HepG2 (cell line): ENCODE measurements at regions not wholly inside any gene's neighbourhood (a gene's known extent, or its start where the extent isn't known, plus 50 kb on each side); places are given as distances from the start of the nearest gene placed in this dataset.

Source experiments
- ATAC-seq: fragments of 200-7000 bp; cut with Tn5 transposase; 3 replicates; pipeline ENCODE4 v1.9.1; 2020; ENCODE audit warnings: mild to moderate bottlenecking, moderate library complexity
- BruUV-seq: library from RNA; stranded (reverse); fragments of 400-500 nt; replicated peaks from 2 replicates; lab custom pipeline; 2021; lab: Mats Ljungman, UMichigan
- CTCF ChIA-PET: fragments of 300-600 bp; formaldehyde crosslinking; extraction: SDS; loops from one replicate; lab custom pipeline; 2021; ENCODE audit warnings: low total read pairs, inconsistent platforms, low intra/inter-chr PET ratio; lab: Yijun Ruan, JAX
- POLR2A ChIA-PET: fragments of 350-600 bp; sonication (Branson Sonifier 250); formaldehyde crosslinking; loops from one replicate; lab custom pipeline; 2020; ENCODE audit warnings: antibody characterized with exemption, inconsistent platforms; lab: Yijun Ruan, JAX
- DNase-seq: peaks from one replicate; pipeline ENCODE4 v3.0.0-alpha.2; 2015; ENCODE audit warnings: low spot score
- FAIRE-seq: peaks from 3 replicates; lab custom pipeline; 2011; peaks lifted over from hg19 to GRCh38; lab: Jason Lieb, UNC
- H2AFZ ChIP-seq: one replicate; pipeline ENCODE4 v1.6.1; 2011; ENCODE audit warnings: low read length, inconsistent platforms
- H3K27ac ChIP-seq: fragments of 300-600 bp; 3 replicates; pipeline ENCODE4 v1.8.0; 2011; ENCODE audit warnings: mixed run types, mild to moderate bottlenecking, mixed read lengths, low read length, inconsistent platforms; ENCODE audit not compliant: insufficient read depth; ENCODE audit errors: extremely low read length
- H3K27me3 ChIP-seq, 2 experiments: fragments of 200-600 bp in 1 of 2; 2 replicates in 1 of 2; 3 replicates in 1 of 2; pipeline versions ENCODE4 v1.6.0 to v1.8.0; 2011; ENCODE audit warnings: low read length in 2 of 2, mild to moderate bottlenecking in 2 of 2, moderate library complexity in 2 of 2, inconsistent platforms in 1 of 2; ENCODE audit not compliant: insufficient read depth in 2 of 2, control insufficient read depth in 1 of 2
- H3K36me3 ChIP-seq, 2 experiments: fragments of 200-600 bp in 1 of 2; replicated peaks in 1 of 2; 2 replicates in 1 of 2; 3 replicates in 1 of 2; pipeline versions ENCODE4 v1.5.1 to v1.8.0; 2011; ENCODE audit warnings: low read length in 2 of 2, inconsistent platforms in 1 of 2; ENCODE audit not compliant: insufficient read depth in 2 of 2, control insufficient read depth in 1 of 2
- H3K4me1 ChIP-seq: 2 replicates; pipeline ENCODE4 v1.5.1; 2012; ENCODE audit warnings: low read length, inconsistent platforms; ENCODE audit not compliant: insufficient read depth
- H3K4me2 ChIP-seq: 2 replicates; pipeline ENCODE4 v1.6.0; 2011; ENCODE audit warnings: low read depth, low read length, inconsistent platforms
- H3K4me3 ChIP-seq, 3 experiments: fragments of 200-600 bp in 1 of 3; sonication (generic), shearing (Covaris generic) in 1 of 3; replicated peaks in 1 of 3; 2 replicates each; pipeline ENCODE4 v1.5.1; 2011 to 2016; ENCODE audit warnings: low read length in 3 of 3, inconsistent platforms in 2 of 3, low read depth in 2 of 3, mild to moderate bottlenecking in 2 of 3, control low read depth in 1 of 3, mixed read lengths in 1 of 3; ENCODE audit not compliant: insufficient read depth in 1 of 3
- H3K79me2 ChIP-seq: one replicate; pipeline ENCODE4 v1.6.1; 2011; ENCODE audit warnings: low read length, inconsistent platforms; ENCODE audit not compliant: insufficient read depth
- H3K9ac ChIP-seq: 2 replicates; pipeline ENCODE4 v1.6.0; 2011; ENCODE audit warnings: mild to moderate bottlenecking, low read depth, low read length, inconsistent platforms; ENCODE audit not compliant: insufficient read depth
- H3K9me3 ChIP-seq: 2 replicates; pipeline ENCODE4 v1.5.1; 2012; ENCODE audit warnings: mild to moderate bottlenecking, low read length
- H4K20me1 ChIP-seq: 2 replicates; pipeline ENCODE4 v1.6.0; 2011; ENCODE audit warnings: inconsistent platforms, mild to moderate bottlenecking, low read length, moderate library complexity; ENCODE audit not compliant: insufficient read depth
- AHDC1 ChIP-seq: sonication (generic); formaldehyde crosslinking; IDR thresholded peaks from 2 replicates; pipeline ENCODE4 v1.5.1; 2020; ENCODE audit warnings: mild to moderate bottlenecking, missing genetic modification reagents, borderline replicate concordance
- FOXA3 ChIP-seq: IDR thresholded peaks from 2 replicates; pipeline ENCODE4 v1.6.1; 2016; ENCODE audit warnings: missing genetic modification reagents, missing compliant biosample characterization
- HNF1A ChIP-seq, 2 experiments: sonication (generic) in 1 of 2; formaldehyde crosslinking in 1 of 2; IDR thresholded peaks; 2 replicates each; pipeline versions ENCODE4 v1.4.0 to v1.6.1; 2016 to 2020; ENCODE audit warnings: borderline replicate concordance in 1 of 2, low read depth in 1 of 2, mild to moderate bottlenecking in 1 of 2, missing genetic modification reagents in 1 of 2
- MTA3 ChIP-seq: sonication (generic); formaldehyde crosslinking; IDR thresholded peaks from 2 replicates; pipeline ENCODE4 v1.4.0; 2020; ENCODE audit warnings: missing genetic modification reagents
- SATB2 ChIP-seq: sonication (generic); formaldehyde crosslinking; IDR thresholded peaks from 2 replicates; pipeline ENCODE4 v1.5.0; 2020; ENCODE audit warnings: missing genetic modification reagents
- ZKSCAN1 ChIP-seq: fragments of 150-350 bp; IDR thresholded peaks from 2 replicates; pipeline ENCODE4 v1.6.1; 2014; ENCODE audit warnings: low read length
- ZMAT3 ChIP-seq: sonication (generic); formaldehyde crosslinking; conservative IDR thresholded peaks from 2 replicates; pipeline ENCODE4 v1.7.0; 2021; ENCODE audit warnings: missing genetic modification reagents
- WGBS: methylation state at CpG from one replicate; pipeline ENCODE4 v1.1.6; 2017; ENCODE audit warnings: low lambda C conversion rate; 5-methylcytosine and 5-hydroxymethylcytosine counted together
- in situ Hi-C: cut with HindIII; loops from 2 replicates; pipeline ENCODE4 v1.10.0; 2017; ENCODE audit warnings: low pct_unique_long_range_greater_than_20kb; ENCODE audit not compliant: extremely low pct_ligation_motif_present
- intact Hi-C: fragments of 100-400 bp; cut with micrococcal nuclease; formaldehyde crosslinking; loops from one replicate; pipeline ENCODE4 v1.10.0; 2022; ENCODE audit not compliant: unreplicated experiment
- TF ChIP-seq, protein P1 (sequence below): IDR thresholded peaks from 2 replicates; pipeline ENCODE4 v1.6.1; 2016; ENCODE audit warnings: low read depth, missing genetic modification reagents, missing compliant biosample characterization

DNA sequence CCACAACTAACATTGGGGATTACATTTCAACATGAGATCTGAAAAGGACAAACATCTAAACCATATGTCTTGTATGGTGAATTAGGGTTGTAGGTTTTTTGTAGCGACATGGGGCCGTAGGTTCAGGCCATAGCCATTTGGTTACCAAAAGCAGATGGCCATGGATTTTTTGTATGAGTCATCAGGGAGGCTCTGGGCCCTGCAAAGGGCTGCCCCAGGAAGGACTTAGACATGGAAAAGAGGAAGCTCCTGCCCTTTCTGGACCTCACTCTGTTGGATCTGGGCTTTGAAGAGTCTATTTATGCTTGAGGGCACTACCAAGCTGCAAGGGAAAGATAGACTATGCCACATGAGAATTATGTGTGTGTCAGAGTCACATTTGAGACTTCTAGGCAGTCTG is 89.3 kb upstream of the DHRS4 start:
- Histone ChIP-seq H3K9me3 (no peaks in the 10 kb centered on the region), H3K4me2 (no peak overlapping the region), H3K4me1 (peaks cover 11% of the 10 kb centered on the region), H2AFZ (no peak overlapping the region), H3K27me3 (peaks cover 0 to 13% of the 10 kb centered on the region in 2 experiments; a peak in 2 of 5 replicates), H3K36me3 (no peaks in the 10 kb centered on the region), H4K20me1 (no peaks in the 10 kb centered on the region), H3K4me3 (no peak overlapping the region), H3K27ac (no peak overlapping the region), H3K79me2 (no peaks in the 10 kb centered on the region), H3K9ac (no peak overlapping the region)
- ATAC-seq (no peak), FAIRE-seq (no peak), DNase-seq (no peak)
- BruUV-seq: no TSS peak
- 61% methylated on average over 2 of the region's 2 CpGs for WGBS
- ChIA-PET CTCF (no interaction called here), POLR2A (no interaction called here)
- in situ Hi-C loops (no loop called here), intact Hi-C loops (no loop called here)
- TF ChIP-seq HNF1A (IDR thresholded peaks at IDR 0.05; ENCODE audit: low read depth) (no peak), HNF1A (CRISPR knock-in tag; IDR thresholded peaks at IDR 0.05; ENCODE audit: borderline replicate concordance) (no peak), FOXA3 (CRISPR knock-in tag) (no peak), SATB2 (CRISPR knock-in tag) (no peak), AHDC1 (no peak), ZKSCAN1 (no peak), MTA3 (no peak), ZMAT3 (CRISPR knock-in tag) (no peak)
- TF ChIP-seq, protein P1, sequence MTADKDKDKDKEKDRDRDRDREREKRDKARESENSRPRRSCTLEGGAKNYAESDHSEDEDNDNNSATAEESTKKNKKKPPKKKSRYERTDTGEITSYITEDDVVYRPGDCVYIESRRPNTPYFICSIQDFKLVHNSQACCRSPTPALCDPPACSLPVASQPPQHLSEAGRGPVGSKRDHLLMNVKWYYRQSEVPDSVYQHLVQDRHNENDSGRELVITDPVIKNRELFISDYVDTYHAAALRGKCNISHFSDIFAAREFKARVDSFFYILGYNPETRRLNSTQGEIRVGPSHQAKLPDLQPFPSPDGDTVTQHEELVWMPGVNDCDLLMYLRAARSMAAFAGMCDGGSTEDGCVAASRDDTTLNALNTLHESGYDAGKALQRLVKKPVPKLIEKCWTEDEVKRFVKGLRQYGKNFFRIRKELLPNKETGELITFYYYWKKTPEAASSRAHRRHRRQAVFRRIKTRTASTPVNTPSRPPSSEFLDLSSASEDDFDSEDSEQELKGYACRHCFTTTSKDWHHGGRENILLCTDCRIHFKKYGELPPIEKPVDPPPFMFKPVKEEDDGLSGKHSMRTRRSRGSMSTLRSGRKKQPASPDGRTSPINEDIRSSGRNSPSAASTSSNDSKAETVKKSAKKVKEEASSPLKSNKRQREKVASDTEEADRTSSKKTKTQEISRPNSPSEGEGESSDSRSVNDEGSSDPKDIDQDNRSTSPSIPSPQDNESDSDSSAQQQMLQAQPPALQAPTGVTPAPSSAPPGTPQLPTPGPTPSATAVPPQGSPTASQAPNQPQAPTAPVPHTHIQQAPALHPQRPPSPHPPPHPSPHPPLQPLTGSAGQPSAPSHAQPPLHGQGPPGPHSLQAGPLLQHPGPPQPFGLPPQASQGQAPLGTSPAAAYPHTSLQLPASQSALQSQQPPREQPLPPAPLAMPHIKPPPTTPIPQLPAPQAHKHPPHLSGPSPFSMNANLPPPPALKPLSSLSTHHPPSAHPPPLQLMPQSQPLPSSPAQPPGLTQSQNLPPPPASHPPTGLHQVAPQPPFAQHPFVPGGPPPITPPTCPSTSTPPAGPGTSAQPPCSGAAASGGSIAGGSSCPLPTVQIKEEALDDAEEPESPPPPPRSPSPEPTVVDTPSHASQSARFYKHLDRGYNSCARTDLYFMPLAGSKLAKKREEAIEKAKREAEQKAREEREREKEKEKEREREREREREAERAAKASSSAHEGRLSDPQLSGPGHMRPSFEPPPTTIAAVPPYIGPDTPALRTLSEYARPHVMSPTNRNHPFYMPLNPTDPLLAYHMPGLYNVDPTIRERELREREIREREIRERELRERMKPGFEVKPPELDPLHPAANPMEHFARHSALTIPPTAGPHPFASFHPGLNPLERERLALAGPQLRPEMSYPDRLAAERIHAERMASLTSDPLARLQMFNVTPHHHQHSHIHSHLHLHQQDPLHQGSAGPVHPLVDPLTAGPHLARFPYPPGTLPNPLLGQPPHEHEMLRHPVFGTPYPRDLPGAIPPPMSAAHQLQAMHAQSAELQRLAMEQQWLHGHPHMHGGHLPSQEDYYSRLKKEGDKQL (CRISPR knock-in tag): no peak
